ENCODE measurements at regions not wholly inside any gene's neighbourhood (a gene's known extent, or its start where the extent isn't known, plus 50 kb on each side); places are given as distances from the start of the nearest gene placed in this dataset.
A peak's percentile ranks its signal among the peaks of the same experiment; 100 is the strongest.

DNA sequence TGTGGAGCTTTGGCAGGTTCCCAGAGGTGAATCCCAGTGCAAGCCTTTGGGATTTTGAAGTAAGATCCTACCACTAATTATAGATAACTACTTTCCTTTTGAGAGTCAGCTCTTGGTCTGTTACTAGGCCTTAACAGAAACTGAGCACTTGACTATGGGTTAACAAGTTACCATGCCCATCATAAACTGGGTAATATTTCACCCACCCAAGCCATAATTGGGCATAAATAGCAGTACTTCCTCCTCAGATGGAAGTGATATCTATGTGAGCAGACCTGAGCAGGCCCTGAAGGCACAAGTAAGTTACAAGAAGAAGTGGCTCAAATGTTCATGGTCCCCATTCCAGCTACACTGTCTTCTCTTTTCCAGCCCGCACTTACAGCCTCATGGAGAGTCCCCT, 475.9 kb downstream of the LRRIQ3 start:
- Histone ChIP-seq H3K4me3 (replicated peaks; ENCODE audit: low read depth, low read length) (no peak overlapping the region), H3K36me3 (ENCODE audit: control insufficient read depth, insufficient read depth, low read length) (no peaks in the 10 kb centered on the region), H3K27me3 (replicated peaks; ENCODE audit: control insufficient read depth, insufficient read depth, low read length) (no peaks in the 10 kb centered on the region)
- no peak for DNase-seq (ENCODE audit: extremely low read depth, insufficient read length)
- TF ChIP-seq, protein P1, sequence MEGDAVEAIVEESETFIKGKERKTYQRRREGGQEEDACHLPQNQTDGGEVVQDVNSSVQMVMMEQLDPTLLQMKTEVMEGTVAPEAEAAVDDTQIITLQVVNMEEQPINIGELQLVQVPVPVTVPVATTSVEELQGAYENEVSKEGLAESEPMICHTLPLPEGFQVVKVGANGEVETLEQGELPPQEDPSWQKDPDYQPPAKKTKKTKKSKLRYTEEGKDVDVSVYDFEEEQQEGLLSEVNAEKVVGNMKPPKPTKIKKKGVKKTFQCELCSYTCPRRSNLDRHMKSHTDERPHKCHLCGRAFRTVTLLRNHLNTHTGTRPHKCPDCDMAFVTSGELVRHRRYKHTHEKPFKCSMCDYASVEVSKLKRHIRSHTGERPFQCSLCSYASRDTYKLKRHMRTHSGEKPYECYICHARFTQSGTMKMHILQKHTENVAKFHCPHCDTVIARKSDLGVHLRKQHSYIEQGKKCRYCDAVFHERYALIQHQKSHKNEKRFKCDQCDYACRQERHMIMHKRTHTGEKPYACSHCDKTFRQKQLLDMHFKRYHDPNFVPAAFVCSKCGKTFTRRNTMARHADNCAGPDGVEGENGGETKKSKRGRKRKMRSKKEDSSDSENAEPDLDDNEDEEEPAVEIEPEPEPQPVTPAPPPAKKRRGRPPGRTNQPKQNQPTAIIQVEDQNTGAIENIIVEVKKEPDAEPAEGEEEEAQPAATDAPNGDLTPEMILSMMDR (IDR thresholded peaks at IDR 0.05; ENCODE audit: insufficient read depth, low read length, poor library complexity, severe bottlenecking) = no peak

DNA sequence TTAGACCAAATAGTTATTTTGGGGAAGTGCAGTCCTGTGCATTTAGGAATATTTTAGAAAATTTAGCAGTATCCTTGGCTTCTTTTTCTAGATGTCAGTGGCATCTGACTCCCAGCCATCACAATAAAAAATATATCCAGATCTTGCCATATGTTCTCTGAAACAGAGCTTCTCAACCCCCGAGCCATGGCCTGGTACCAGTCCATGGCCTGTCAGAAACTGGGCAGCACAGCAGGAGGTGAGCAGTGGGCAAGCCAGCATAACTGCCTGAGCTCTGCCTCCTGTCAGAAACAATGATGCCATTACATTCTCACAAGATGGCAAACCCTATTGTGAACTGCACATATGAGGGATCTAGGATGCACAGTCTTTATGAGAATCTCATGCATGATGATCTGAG, 480.0 kb downstream of the LRRIQ3 start:
- Histone ChIP-seq H3K4me3 (replicated peaks; ENCODE audit: low read depth, low read length) (no peak overlapping the region), H3K36me3 (ENCODE audit: control insufficient read depth, insufficient read depth, low read length) (no peaks in the 10 kb centered on the region), H3K27me3 (replicated peaks; ENCODE audit: control insufficient read depth, insufficient read depth, low read length) (no peaks in the 10 kb centered on the region)
- TF ChIP-seq, protein P1 (IDR thresholded peaks at IDR 0.05; ENCODE audit: insufficient read depth, low read length, poor library complexity, severe bottlenecking) = no peak
- DNase-seq (ENCODE audit: extremely low read depth, insufficient read length) = no peak

DNA sequence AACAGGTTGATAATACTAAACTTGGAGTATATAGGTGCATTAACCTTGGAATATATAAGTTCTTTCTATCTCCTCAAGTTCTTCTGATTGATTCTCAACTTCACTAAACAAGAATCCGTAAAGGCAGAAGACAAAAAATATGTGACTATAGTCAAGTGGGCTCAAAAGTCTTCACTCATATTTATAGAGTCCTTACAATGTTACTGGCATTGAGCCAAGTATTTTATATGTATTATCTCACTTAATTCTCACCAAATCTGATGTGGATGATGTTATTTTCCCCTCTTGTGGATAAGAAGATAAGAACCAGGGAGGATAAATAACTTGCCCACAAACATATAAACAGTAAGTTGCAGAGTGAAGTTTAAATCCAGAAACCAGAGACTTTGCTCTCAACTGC, 486.9 kb downstream of the LRRIQ3 start:
- DNase-seq (ENCODE audit: extremely low read depth, insufficient read length) = no peak
- no peaks in the 10 kb centered on the region for H3K36me3 ChIP-seq (ENCODE audit: control insufficient read depth, insufficient read depth, low read length)
- TF ChIP-seq, protein P1 (IDR thresholded peaks at IDR 0.05; ENCODE audit: insufficient read depth, low read length, poor library complexity, severe bottlenecking) = no peak
- no peaks in the 10 kb centered on the region for H3K27me3 ChIP-seq (replicated peaks; ENCODE audit: control insufficient read depth, insufficient read depth, low read length)
- no peak overlapping the region for H3K4me3 ChIP-seq (replicated peaks; ENCODE audit: low read depth, low read length)

DNA sequence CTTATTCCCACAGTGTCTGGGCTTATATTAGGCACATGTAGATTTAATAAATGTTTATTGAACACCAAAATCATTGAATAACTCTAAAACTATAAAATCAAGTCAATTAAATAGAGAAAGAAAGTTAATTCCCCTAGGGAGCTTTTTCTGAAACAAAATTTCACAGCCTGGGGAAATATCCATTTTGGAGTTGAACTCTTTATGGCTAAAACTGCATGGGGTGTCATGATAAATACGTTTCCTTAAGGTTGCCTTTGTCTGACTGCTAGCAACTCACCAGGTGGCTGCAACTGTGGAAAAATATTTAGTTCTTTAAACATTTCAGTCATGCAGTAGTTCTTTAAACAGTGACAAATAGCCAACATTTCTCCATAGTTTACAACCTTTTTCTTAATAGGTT, 496.1 kb downstream of the LRRIQ3 start:
- Histone ChIP-seq H3K36me3 (ENCODE audit: control insufficient read depth, insufficient read depth, low read length) (no peaks in the 10 kb centered on the region), H3K27me3 (replicated peaks; ENCODE audit: control insufficient read depth, insufficient read depth, low read length) (no peaks in the 10 kb centered on the region), H3K4me3 (replicated peaks; ENCODE audit: low read depth, low read length) (no peak overlapping the region)
- no peak for DNase-seq (ENCODE audit: extremely low read depth, insufficient read length)
- TF ChIP-seq, protein P1 (IDR thresholded peaks at IDR 0.05; ENCODE audit: insufficient read depth, low read length, poor library complexity, severe bottlenecking) = no peak

DNA sequence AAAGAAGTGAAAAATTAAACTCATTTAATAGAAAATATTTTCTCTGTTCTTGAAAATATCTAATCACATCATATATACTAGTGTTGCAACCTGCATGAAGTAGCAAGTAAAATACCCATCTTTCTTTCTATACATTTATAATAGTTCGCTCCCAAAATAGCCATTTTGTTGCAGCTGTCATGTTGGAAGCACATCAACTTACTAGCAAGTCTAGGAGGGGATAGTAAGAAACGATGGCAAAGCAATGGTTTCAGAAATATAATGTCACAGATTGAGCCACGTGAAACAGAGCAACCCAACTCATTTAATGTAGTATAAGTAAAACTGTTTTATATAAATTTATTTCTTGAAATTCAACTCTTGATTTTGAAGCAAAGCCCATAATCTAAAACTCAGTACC, 521.8 kb downstream of the LRRIQ3 start:
- H3K4me3 ChIP-seq (replicated peaks; ENCODE audit: low read depth, low read length) = no peak overlapping the region
- DNase-seq (ENCODE audit: extremely low read depth, insufficient read length) = no peak
- TF ChIP-seq, protein P1 (IDR thresholded peaks at IDR 0.05; ENCODE audit: insufficient read depth, low read length, poor library complexity, severe bottlenecking) = no peak
- no peaks in the 10 kb centered on the region for H3K27me3 ChIP-seq (replicated peaks; ENCODE audit: control insufficient read depth, insufficient read depth, low read length)
- no peaks in the 10 kb centered on the region for H3K36me3 ChIP-seq (ENCODE audit: control insufficient read depth, insufficient read depth, low read length)

DNA sequence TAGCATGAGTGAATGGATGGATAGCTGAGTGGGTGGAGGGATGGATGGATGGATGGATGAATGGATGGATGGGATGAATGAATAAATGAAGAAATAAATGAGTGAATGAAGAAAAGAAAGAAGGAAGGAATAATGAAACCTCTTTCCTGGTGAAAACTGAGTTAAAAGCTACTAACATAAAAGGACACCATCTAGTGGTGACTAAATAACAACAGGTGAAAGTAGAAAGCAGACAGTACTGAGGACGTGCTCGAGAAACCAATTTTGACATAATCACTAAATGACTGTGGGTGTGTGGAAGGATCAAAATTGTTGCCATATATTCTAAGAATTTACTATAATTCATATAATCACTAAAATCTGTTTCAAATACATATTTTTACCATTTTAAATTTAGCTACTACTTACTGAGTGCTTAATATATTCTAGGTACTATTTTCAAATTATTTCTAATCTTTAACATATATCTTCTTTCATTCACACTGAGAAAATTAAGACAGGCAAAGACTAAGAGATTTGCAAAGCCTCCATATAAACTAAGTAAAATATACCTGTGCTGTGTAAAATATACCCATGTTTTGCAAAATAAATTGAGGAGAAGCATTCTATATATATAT, 522.9 kb downstream of the LRRIQ3 start:
- Histone ChIP-seq H3K36me3 (ENCODE audit: control insufficient read depth, insufficient read depth, low read length) (no peaks in the 10 kb centered on the region), H3K27me3 (replicated peaks; ENCODE audit: control insufficient read depth, insufficient read depth, low read length) (no peaks in the 10 kb centered on the region), H3K4me3 (replicated peaks; ENCODE audit: low read depth, low read length) (no peak overlapping the region)
- TF ChIP-seq, protein P1 (IDR thresholded peaks at IDR 0.05; ENCODE audit: insufficient read depth, low read length, poor library complexity, severe bottlenecking) = peak; percentile 52
- DNase-seq (ENCODE audit: extremely low read depth, insufficient read length) = no peak
